Activated CD8-positive, alpha-beta memory T cell treated with anti-CD3 and anti-CD28 coated beads, Interleukin-2, amount 10 ng/mL, durations not matched to agents 7 days and 5 days (primary cell): ENCODE measurements at regions not wholly inside any gene's neighbourhood (a gene's known extent, or its start where the extent isn't known, plus 50 kb on each side); places are given as distances from the start of the nearest gene placed in this dataset.

Source experiments
- ATAC-seq: fragments of 150-1000 bp; cut with Tn5 transposase; one replicate; pipeline ENCODE4 v1.10.0; 2021; ENCODE audit warnings: moderate library complexity
- CTCF ChIA-PET: fragments of 350-600 bp; sonication (Branson Sonifier 250); formaldehyde crosslinking; loops from one replicate; lab custom pipeline; 2021; ENCODE audit warnings: antibody characterized with exemption; lab: Charles Lee
- DNase-seq: peaks from one replicate; pipeline ENCODE4 v3.0.0-alpha.2; 2020
- H3K27ac Mint-ChIP-seq: one replicate; pipeline ENCODE4 v1.8.0; 2021; ENCODE audit warnings: mild to moderate bottlenecking, mixed read lengths
- H3K27me3 Mint-ChIP-seq: one replicate; pipeline ENCODE4 v1.8.0; 2021; ENCODE audit warnings: mixed read lengths
- H3K36me3 Mint-ChIP-seq: one replicate; pipeline ENCODE4 v1.8.0; 2021; ENCODE audit warnings: mild to moderate bottlenecking, mixed read lengths
- H3K4me1 Mint-ChIP-seq: one replicate; pipeline ENCODE4 v1.8.0; 2021; ENCODE audit warnings: mixed read lengths
- H3K4me3 Mint-ChIP-seq: one replicate; pipeline ENCODE4 v1.8.0; 2021; ENCODE audit warnings: mild to moderate bottlenecking, moderate library complexity, mixed read lengths
- H3K9me3 Mint-ChIP-seq: one replicate; pipeline ENCODE4 v1.8.0; 2022; ENCODE audit warnings: low read depth, mixed read lengths

GRCh38 chr3:17974206-17974841 lies 231.9 kb upstream of the TBC1D5 start:
- ATAC-seq (no peak), DNase-seq (no peak)
- CTCF ChIA-PET = no interaction called here
- Mint-ChIP-seq H3K4me3 (no peak overlapping the region), H3K9me3 (no peaks in the 10 kb centered on the region), H3K36me3 (no peaks in the 10 kb centered on the region), H3K27ac (no peak overlapping the region), H3K27me3 (peaks cover 15% of the 10 kb centered on the region), H3K4me1 (no peaks in the 10 kb centered on the region)

GRCh38 chr3:17972959-17973906 lies 230.8 kb upstream of the TBC1D5 start:
- DNase-seq (no peak), ATAC-seq (no peak)
- no peak overlapping the region for H3K27ac Mint-ChIP-seq
- CTCF ChIA-PET = no interaction called here
- H3K4me1 Mint-ChIP-seq = no peaks in the 10 kb centered on the region
- no peak overlapping the region for H3K4me3 Mint-ChIP-seq
- peaks cover 15% of the 10 kb centered on the region for H3K27me3 Mint-ChIP-seq
- H3K9me3 Mint-ChIP-seq = no peaks in the 10 kb centered on the region
- H3K36me3 Mint-ChIP-seq = no peaks in the 10 kb centered on the region

- Mint-ChIP-seq H3K27me3 (peaks cover 17% of the 10 kb centered on the region), H3K36me3 (no peaks in the 10 kb centered on the region), H3K9me3 (no peaks in the 10 kb centered on the region), H3K4me1 (no peaks in the 10 kb centered on the region), H3K27ac (no peak overlapping the region), H3K4me3 (no peak overlapping the region)
- CTCF ChIA-PET = no interaction called here
- DNase-seq = no peak
- ATAC-seq = no peak
These were observed 230.0 kb upstream of the TBC1D5 start for GRCh38 chr3:17972476-17972875.

GRCh38 chr3:17972030-17972429 lies 229.6 kb upstream of the TBC1D5 start:
- Mint-ChIP-seq H3K4me3 (no peak overlapping the region), H3K9me3 (no peaks in the 10 kb centered on the region), H3K27me3 (peaks cover 19% of the 10 kb centered on the region), H3K27ac (no peak overlapping the region), H3K36me3 (no peaks in the 10 kb centered on the region), H3K4me1 (no peaks in the 10 kb centered on the region)
- DNase-seq (no peak), ATAC-seq (no peak)
- CTCF ChIA-PET = no interaction called here

GRCh38 chr3:17969985-17970568 lies 227.6 kb upstream of the TBC1D5 start:
- Mint-ChIP-seq H3K27ac (no peak overlapping the region), H3K27me3 (peaks cover 22% of the 10 kb centered on the region), H3K9me3 (no peaks in the 10 kb centered on the region), H3K36me3 (no peaks in the 10 kb centered on the region), H3K4me3 (no peak overlapping the region), H3K4me1 (no peaks in the 10 kb centered on the region)
- DNase-seq (no peak), ATAC-seq (no peak)
- CTCF ChIA-PET = no interaction called here

GRCh38 chr3:17969244-17969643 lies 226.8 kb upstream of the TBC1D5 start:
- Mint-ChIP-seq H3K4me1 (peaks cover 1% of the 10 kb centered on the region), H3K27ac (no peak overlapping the region), H3K36me3 (no peaks in the 10 kb centered on the region), H3K4me3 (no peak overlapping the region), H3K9me3 (no peaks in the 10 kb centered on the region), H3K27me3 (peaks cover 22% of the 10 kb centered on the region)
- CTCF ChIA-PET = no interaction called here
- DNase-seq (no peak), ATAC-seq (no peak)

- peaks cover 18% of the 10 kb centered on the region for H3K27me3 Mint-ChIP-seq
- CTCF ChIA-PET = interaction anchor here (0.9 kb wide), 1 partner anchor 9 kb away, joined by 3 read pairs; no protein-coding TSS in a partner anchor
- H3K4me3 Mint-ChIP-seq = no peak overlapping the region
- ATAC-seq (no peak), DNase-seq (no peak)
- H3K9me3 Mint-ChIP-seq = no peaks in the 10 kb centered on the region
- H3K27ac Mint-ChIP-seq = no peak overlapping the region
- H3K36me3 Mint-ChIP-seq = no peaks in the 10 kb centered on the region
- H3K4me1 Mint-ChIP-seq = peaks cover 6% of the 10 kb centered on the region
These were observed 225.6 kb upstream of the TBC1D5 start for GRCh38 chr3:17967953-17968607.

GRCh38 chr3:17967111-17967510 lies 224.7 kb upstream of the TBC1D5 start:
- Mint-ChIP-seq H3K9me3 (no peaks in the 10 kb centered on the region), H3K4me3 (no peak overlapping the region), H3K36me3 (no peaks in the 10 kb centered on the region), H3K4me1 (peaks cover 6% of the 10 kb centered on the region), H3K27me3 (peaks cover 18% of the 10 kb centered on the region), H3K27ac (no peak overlapping the region)
- ATAC-seq (no peak), DNase-seq (no peak)
- CTCF ChIA-PET = no interaction called here

- no peak for DNase-seq
- H3K4me3 Mint-ChIP-seq = no peak overlapping the region
- H3K27ac Mint-ChIP-seq = no peak overlapping the region
- ATAC-seq = no peak
- H3K9me3 Mint-ChIP-seq = no peaks in the 10 kb centered on the region
- no peaks in the 10 kb centered on the region for H3K36me3 Mint-ChIP-seq
- CTCF ChIA-PET = no interaction called here
- peaks cover 6% of the 10 kb centered on the region for H3K4me1 Mint-ChIP-seq
- peaks cover 14% of the 10 kb centered on the region for H3K27me3 Mint-ChIP-seq
These were observed 222.9 kb upstream of the TBC1D5 start for GRCh38 chr3:17965331-17965730.

GRCh38 chr3:17964108-17964507 lies 221.7 kb upstream of the TBC1D5 start:
- Mint-ChIP-seq H3K4me3 (no peak overlapping the region), H3K27me3 (peaks cover 14% of the 10 kb centered on the region), H3K36me3 (no peaks in the 10 kb centered on the region), H3K9me3 (no peaks in the 10 kb centered on the region), H3K4me1 (peaks cover 6% of the 10 kb centered on the region), H3K27ac (no peak overlapping the region)
- no peak for ATAC-seq
- CTCF ChIA-PET = no interaction called here
- no peak for DNase-seq

- Mint-ChIP-seq H3K9me3 (peaks cover 2% of the 10 kb centered on the region), H3K4me1 (no peaks in the 10 kb centered on the region), H3K27ac (no peak overlapping the region), H3K27me3 (peaks cover 14% of the 10 kb centered on the region), H3K36me3 (no peaks in the 10 kb centered on the region), H3K4me3 (no peak overlapping the region)
- DNase-seq (no peak), ATAC-seq (no peak)
- CTCF ChIA-PET = no interaction called here
These were observed 213.0 kb upstream of the TBC1D5 start for GRCh38 chr3:17955411-17955810.

GRCh38 chr3:17954801-17955200 lies 212.4 kb upstream of the TBC1D5 start:
- DNase-seq = no peak
- H3K9me3 Mint-ChIP-seq = peaks cover 3% of the 10 kb centered on the region
- H3K4me1 Mint-ChIP-seq = no peaks in the 10 kb centered on the region
- no peaks in the 10 kb centered on the region for H3K36me3 Mint-ChIP-seq
- no peak for ATAC-seq
- peaks cover 14% of the 10 kb centered on the region for H3K27me3 Mint-ChIP-seq
- CTCF ChIA-PET = no interaction called here
- H3K27ac Mint-ChIP-seq = no peak overlapping the region
- H3K4me3 Mint-ChIP-seq = no peak overlapping the region

GRCh38 chr3:17951241-17951640 lies 208.8 kb upstream of the TBC1D5 start:
- Mint-ChIP-seq H3K4me3 (no peak overlapping the region), H3K27ac (no peak overlapping the region), H3K27me3 (peaks cover 34% of the 10 kb centered on the region), H3K36me3 (no peaks in the 10 kb centered on the region), H3K4me1 (no peaks in the 10 kb centered on the region), H3K9me3 (peaks cover 3% of the 10 kb centered on the region)
- CTCF ChIA-PET = no interaction called here
- ATAC-seq = no peak
- DNase-seq = no peak
